ENCODE measurements at regions not wholly inside any gene's neighbourhood (a gene's known extent, or its start where the extent isn't known, plus 50 kb on each side); places are given as distances from the start of the nearest gene placed in this dataset.

- TF ChIP-seq CTCF (conservative IDR thresholded peaks at IDR 0.05 in 1 of 2, IDR thresholded peaks at IDR 0.05 in 1 of 2; ENCODE audit: extremely low read depth in 1 of 2, insufficient read depth in 1 of 2, low read depth in 1 of 2, low read length in 2 of 2) (no peak), EZH2 (IDR thresholded peaks at IDR 0.05; ENCODE audit: borderline replicate concordance, low read length) (no peak)
Measured at GRCh38 chr14:97489750-97490149, 692.6 kb downstream of the VRK1 start.

Data from mammary epithelial cell (primary cell).